Activated T-cell treated with anti-CD3 and anti-CD28 coated beads, Interleukin-2, amount 50 U/mL, for 24 hours (primary cell): ENCODE measurements at regions not wholly inside any gene's neighbourhood (a gene's known extent, or its start where the extent isn't known, plus 50 kb on each side); places are given as distances from the start of the nearest gene placed in this dataset.

ENCODE experiments used
- DNase-seq: peaks from one replicate; pipeline ENCODE4 v3.0.0-alpha.2; 2020
- H3K27ac Mint-ChIP-seq: 2 replicates; pipeline ENCODE4 v1.8.0; 2020; ENCODE audit warnings: mild to moderate bottlenecking, mixed read lengths
- H3K27me3 Mint-ChIP-seq: 2 replicates; pipeline ENCODE4 v1.8.0; 2020; ENCODE audit warnings: mixed read lengths
- H3K36me3 Mint-ChIP-seq: 2 replicates; pipeline ENCODE4 v1.8.0; 2020; ENCODE audit warnings: low read depth, mixed read lengths
- H3K4me1 Mint-ChIP-seq: 2 replicates; pipeline ENCODE4 v1.8.0; 2020; ENCODE audit warnings: low read depth, mixed read lengths
- H3K4me3 Mint-ChIP-seq: 2 replicates; pipeline ENCODE4 v1.8.0; 2020; ENCODE audit warnings: mild to moderate bottlenecking, moderate library complexity, mixed read lengths
- H3K9me3 Mint-ChIP-seq: 2 replicates; pipeline ENCODE4 v1.8.0; 2020; ENCODE audit warnings: mixed read lengths

GRCh38 chr3:106765342-106765741 lies 611.9 kb upstream of the CCDC54 start:
- no peak for DNase-seq
- Mint-ChIP-seq H3K4me3 (no peak overlapping the region), H3K27me3 (no peaks in the 10 kb centered on the region), H3K27ac (no peak overlapping the region), H3K36me3 (no peaks in the 10 kb centered on the region), H3K4me1 (no peaks in the 10 kb centered on the region), H3K9me3 (no peaks in the 10 kb centered on the region)

- H3K27ac Mint-ChIP-seq = no peak overlapping the region
- no peak for DNase-seq
- no peaks in the 10 kb centered on the region for H3K27me3 Mint-ChIP-seq
- no peaks in the 10 kb centered on the region for H3K36me3 Mint-ChIP-seq
- no peak overlapping the region for H3K4me3 Mint-ChIP-seq
- no peaks in the 10 kb centered on the region for H3K9me3 Mint-ChIP-seq
- H3K4me1 Mint-ChIP-seq = no peaks in the 10 kb centered on the region
Observed at GRCh38 chr3:106768941-106769480, 608.2 kb upstream of the CCDC54 start.

DNA sequence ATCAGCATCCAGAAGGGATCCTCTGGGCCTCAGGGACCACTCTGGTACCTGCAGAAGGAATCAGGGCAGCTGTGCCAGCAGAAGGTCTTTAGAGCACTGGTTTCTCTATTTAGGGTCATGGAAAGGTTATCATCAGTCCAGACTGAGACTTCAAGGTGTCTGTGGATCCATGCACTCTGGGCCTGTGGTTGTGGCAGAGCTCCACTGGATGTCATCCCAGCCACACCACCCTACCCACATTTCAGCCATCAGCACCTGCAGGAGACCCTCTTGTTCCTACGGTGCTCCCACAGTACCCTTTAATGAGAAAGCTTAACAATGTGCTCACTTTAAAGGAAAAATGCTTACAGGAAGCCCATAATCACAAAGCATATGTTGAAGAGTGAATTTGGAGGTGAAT lies 603.4 kb upstream of the CCDC54 start:
- Mint-ChIP-seq H3K27ac (no peak overlapping the region), H3K36me3 (no peaks in the 10 kb centered on the region)

DNA sequence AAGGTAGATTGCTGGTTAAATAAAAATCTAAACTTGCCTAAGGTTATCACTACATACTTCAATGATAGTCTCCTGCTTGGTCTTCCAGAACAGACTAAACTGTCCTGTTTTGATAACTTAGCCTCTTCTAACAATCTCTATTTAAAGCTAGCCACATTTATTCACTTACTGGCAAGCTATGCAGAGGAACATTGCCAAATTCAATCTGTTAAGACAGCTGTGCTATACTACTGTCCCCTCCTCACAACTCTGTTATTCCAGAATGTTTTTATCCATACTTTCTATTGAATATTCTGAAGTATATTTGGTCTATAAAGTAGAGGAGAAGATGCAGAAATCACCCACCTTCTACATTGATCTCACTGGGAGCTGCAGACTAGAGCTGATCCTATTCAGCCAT lies 594.0 kb upstream of the CCDC54 start:
- Mint-ChIP-seq H3K27ac (no peak overlapping the region), H3K36me3 (no peaks in the 10 kb centered on the region), H3K4me1 (no peaks in the 10 kb centered on the region), H3K27me3 (no peaks in the 10 kb centered on the region), H3K9me3 (no peaks in the 10 kb centered on the region), H3K4me3 (no peak overlapping the region)
- DNase-seq = no peak

More for the DNA sequence above, 603.4 kb upstream of the CCDC54 start:
- Mint-ChIP-seq H3K9me3 (no peaks in the 10 kb centered on the region), H3K4me3 (no peak overlapping the region), H3K27me3 (no peaks in the 10 kb centered on the region), H3K4me1 (no peaks in the 10 kb centered on the region)
- no peak for DNase-seq

DNA sequence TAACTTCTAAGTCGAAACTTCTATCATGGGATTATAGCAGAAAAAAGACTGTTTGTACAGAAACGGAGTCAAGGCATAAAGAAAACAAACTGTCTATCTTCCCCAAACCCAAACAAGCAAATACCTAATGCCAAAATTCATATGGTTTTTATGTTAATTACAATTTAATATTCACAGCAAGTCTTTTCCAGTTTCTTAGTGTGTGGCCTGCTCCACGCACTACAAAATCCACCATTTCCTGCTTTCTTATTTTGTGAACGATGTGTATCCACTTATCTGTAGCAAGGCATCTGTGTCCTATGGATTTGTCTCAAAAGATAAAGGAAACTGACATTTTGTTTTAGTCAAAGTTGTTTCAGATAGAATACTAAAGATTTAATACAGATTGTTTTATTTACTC lies 588.0 kb upstream of the CCDC54 start:
- H3K27me3 Mint-ChIP-seq = peaks cover 3% of the 10 kb centered on the region
- no peak overlapping the region for H3K27ac Mint-ChIP-seq
- H3K9me3 Mint-ChIP-seq = peaks cover 2% of the 10 kb centered on the region
- H3K4me1 Mint-ChIP-seq = no peaks in the 10 kb centered on the region
- H3K4me3 Mint-ChIP-seq = no peak overlapping the region
- H3K36me3 Mint-ChIP-seq = no peaks in the 10 kb centered on the region
- no peak for DNase-seq

GRCh38 chr3:106792716-106793115 lies 584.5 kb upstream of the CCDC54 start:
- no peaks in the 10 kb centered on the region for H3K4me1 Mint-ChIP-seq
- no peaks in the 10 kb centered on the region for H3K36me3 Mint-ChIP-seq
- H3K27me3 Mint-ChIP-seq = peaks cover 3% of the 10 kb centered on the region
- DNase-seq = no peak
- H3K4me3 Mint-ChIP-seq = no peak overlapping the region
- H3K27ac Mint-ChIP-seq = no peak overlapping the region
- H3K9me3 Mint-ChIP-seq = peaks cover 2% of the 10 kb centered on the region

DNA sequence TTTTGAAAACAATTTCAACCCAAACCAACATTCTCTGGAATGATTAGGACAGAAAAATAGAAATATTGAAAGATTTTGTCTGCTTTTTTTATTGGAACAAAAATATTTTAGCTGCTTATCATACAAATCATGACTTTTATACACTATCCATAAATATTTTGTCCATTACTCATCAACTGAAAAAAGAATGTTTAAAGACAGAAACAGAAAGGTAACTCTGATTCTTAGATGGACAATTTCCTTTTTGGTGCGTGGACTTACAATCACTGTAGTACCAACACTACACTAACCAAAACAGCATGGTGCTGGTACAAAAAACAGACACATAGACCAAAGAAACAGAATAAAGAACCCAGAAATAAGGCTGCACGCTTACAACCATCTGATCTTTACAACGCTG lies 582.8 kb upstream of the CCDC54 start:
- H3K27ac Mint-ChIP-seq = no peak overlapping the region
- no peak for DNase-seq
- H3K4me1 Mint-ChIP-seq = no peaks in the 10 kb centered on the region
- H3K36me3 Mint-ChIP-seq = no peaks in the 10 kb centered on the region
- H3K27me3 Mint-ChIP-seq = peaks cover 3% of the 10 kb centered on the region
- peaks cover 2% of the 10 kb centered on the region for H3K9me3 Mint-ChIP-seq
- H3K4me3 Mint-ChIP-seq = no peak overlapping the region

DNA sequence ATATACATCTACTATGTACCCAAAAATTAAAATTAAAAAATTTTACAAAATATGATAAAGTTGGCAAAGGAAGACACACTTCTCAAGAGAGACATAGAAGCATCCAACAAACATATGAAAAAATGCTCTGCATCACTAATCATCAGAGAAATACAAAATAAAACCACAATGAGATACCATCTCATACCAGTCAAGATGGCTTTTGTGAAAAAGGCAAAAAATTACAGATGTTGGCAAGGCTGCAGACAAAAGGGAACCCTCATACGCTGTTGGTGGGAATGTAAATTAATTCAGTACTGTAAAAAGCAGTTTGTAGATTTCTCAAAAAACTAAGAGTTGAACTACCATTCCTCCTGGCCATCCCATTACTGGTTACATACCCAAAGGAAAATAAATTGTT lies 581.7 kb upstream of the CCDC54 start:
- peaks cover 2% of the 10 kb centered on the region for H3K9me3 Mint-ChIP-seq
- no peaks in the 10 kb centered on the region for H3K36me3 Mint-ChIP-seq
- H3K4me1 Mint-ChIP-seq = no peaks in the 10 kb centered on the region
- H3K27me3 Mint-ChIP-seq = no peaks in the 10 kb centered on the region
- H3K27ac Mint-ChIP-seq = no peak overlapping the region
- H3K4me3 Mint-ChIP-seq = no peak overlapping the region
- no peak for DNase-seq

GRCh38 chr3:106797461-106797860 lies 579.8 kb upstream of the CCDC54 start:
- H3K9me3 Mint-ChIP-seq = no peaks in the 10 kb centered on the region
- DNase-seq = no peak
- no peaks in the 10 kb centered on the region for H3K27me3 Mint-ChIP-seq
- no peak overlapping the region for H3K4me3 Mint-ChIP-seq
- no peaks in the 10 kb centered on the region for H3K36me3 Mint-ChIP-seq
- no peak overlapping the region for H3K27ac Mint-ChIP-seq
- no peaks in the 10 kb centered on the region for H3K4me1 Mint-ChIP-seq

GRCh38 chr3:106805625-106806024 lies 571.6 kb upstream of the CCDC54 start:
- H3K9me3 Mint-ChIP-seq = no peaks in the 10 kb centered on the region
- H3K27me3 Mint-ChIP-seq = no peaks in the 10 kb centered on the region
- no peak for DNase-seq
- no peaks in the 10 kb centered on the region for H3K4me1 Mint-ChIP-seq
- H3K36me3 Mint-ChIP-seq = no peaks in the 10 kb centered on the region
- H3K4me3 Mint-ChIP-seq = no peak overlapping the region
- no peak overlapping the region for H3K27ac Mint-ChIP-seq

DNA sequence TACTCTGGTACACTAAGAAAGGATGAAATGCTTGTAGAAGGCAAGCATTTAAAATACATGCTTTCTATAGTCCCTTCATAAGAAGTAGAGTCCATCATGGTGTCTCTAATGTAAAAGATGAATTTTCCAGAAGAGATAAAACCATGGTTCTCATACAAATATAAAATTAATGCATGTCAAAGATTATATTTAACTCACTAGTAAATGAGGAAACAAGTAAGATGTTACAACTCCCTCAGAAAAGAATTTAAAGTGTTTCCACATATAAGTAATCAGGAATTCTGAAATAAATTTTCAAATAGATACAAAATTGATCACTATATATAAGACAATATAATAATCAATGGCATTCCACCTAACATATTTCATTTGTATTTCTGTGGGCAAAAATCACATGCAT lies 570.3 kb upstream of the CCDC54 start:
- Mint-ChIP-seq H3K9me3 (no peaks in the 10 kb centered on the region), H3K4me1 (no peaks in the 10 kb centered on the region), H3K4me3 (no peak overlapping the region), H3K36me3 (no peaks in the 10 kb centered on the region), H3K27ac (no peak overlapping the region), H3K27me3 (no peaks in the 10 kb centered on the region)
- no peak for DNase-seq

- Mint-ChIP-seq H3K4me1 (no peaks in the 10 kb centered on the region), H3K9me3 (no peaks in the 10 kb centered on the region), H3K4me3 (no peak overlapping the region), H3K36me3 (no peaks in the 10 kb centered on the region), H3K27ac (no peak overlapping the region), H3K27me3 (no peaks in the 10 kb centered on the region)
- DNase-seq = no peak
Observed at GRCh38 chr3:106809041-106809440, 568.2 kb upstream of the CCDC54 start.

GRCh38 chr3:106809623-106810299 lies 567.5 kb upstream of the CCDC54 start:
- no peaks in the 10 kb centered on the region for H3K27me3 Mint-ChIP-seq
- H3K9me3 Mint-ChIP-seq = no peaks in the 10 kb centered on the region
- no peaks in the 10 kb centered on the region for H3K36me3 Mint-ChIP-seq
- H3K27ac Mint-ChIP-seq = no peak overlapping the region
- H3K4me1 Mint-ChIP-seq = no peaks in the 10 kb centered on the region
- no peak overlapping the region for H3K4me3 Mint-ChIP-seq
- DNase-seq = no peak

DNA sequence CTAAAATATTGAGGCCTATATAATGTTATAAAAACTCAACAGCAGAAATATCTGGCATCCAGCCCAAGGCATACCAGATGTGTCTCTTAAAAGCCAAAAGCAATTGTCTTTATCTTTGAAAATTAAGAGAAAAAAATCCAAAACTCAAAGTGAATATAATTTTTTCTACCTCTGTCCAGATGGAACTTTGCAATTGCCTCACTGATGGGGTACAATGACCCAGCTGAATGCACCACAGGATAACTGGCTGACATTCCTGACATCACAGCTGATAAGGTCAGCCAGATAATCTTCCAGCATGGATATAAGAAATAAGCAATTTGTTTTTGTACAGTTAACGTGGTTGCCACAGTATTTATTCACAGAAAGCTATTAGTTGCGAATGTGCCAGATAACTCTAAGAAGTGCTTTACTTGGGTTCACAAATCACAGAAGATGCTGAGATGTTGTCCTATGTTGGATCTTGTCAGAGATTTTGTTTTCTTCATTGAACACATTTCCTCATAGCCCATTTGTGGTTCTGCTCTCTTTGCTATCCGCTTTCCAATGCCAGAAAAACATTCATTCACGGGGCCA lies 566.9 kb upstream of the CCDC54 start:
- H3K9me3 Mint-ChIP-seq = no peaks in the 10 kb centered on the region
- no peaks in the 10 kb centered on the region for H3K4me1 Mint-ChIP-seq
- no peak for DNase-seq
- no peak overlapping the region for H3K4me3 Mint-ChIP-seq
- H3K36me3 Mint-ChIP-seq = no peaks in the 10 kb centered on the region
- no peak overlapping the region for H3K27ac Mint-ChIP-seq
- H3K27me3 Mint-ChIP-seq = no peaks in the 10 kb centered on the region

DNA sequence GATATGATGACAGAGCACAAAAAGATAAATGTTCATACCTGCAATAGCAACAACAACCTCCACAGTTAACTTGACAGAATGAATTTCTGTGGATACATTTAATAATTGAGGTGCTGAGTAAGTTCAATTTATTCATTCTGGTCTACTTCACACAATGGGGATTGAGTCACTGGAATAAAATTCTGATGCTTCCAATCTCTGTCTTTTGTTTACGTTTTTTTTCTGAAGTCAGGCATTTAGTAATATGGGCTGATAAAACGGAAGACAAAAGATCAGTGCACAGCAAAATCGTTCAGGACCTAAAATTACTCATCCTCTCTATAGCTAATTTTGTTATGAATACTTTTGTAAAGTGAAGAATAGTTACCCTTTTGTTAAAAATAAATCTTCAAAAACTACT lies 565.9 kb upstream of the CCDC54 start:
- H3K4me1 Mint-ChIP-seq = no peaks in the 10 kb centered on the region

More for the DNA sequence above, 565.9 kb upstream of the CCDC54 start:
- Mint-ChIP-seq H3K27me3 (no peaks in the 10 kb centered on the region), H3K9me3 (no peaks in the 10 kb centered on the region), H3K27ac (no peak overlapping the region), H3K36me3 (no peaks in the 10 kb centered on the region), H3K4me3 (no peak overlapping the region)
- DNase-seq = no peak
